HG03103 (cell line): ENCODE measurements at regions not wholly inside any gene's neighbourhood (a gene's known extent, or its start where the extent isn't known, plus 50 kb on each side); places are given as distances from the start of the nearest gene placed in this dataset.
"Not testable (repeated sequence)": the region's sequence is repeated elsewhere in the genome, so short reads cannot be mapped to it uniquely, and the experiment has no call there.

Experiments used
- ATAC-seq: cut with Tn5 transposase; IDR thresholded peaks from one replicate; pipeline ENCODE4 v1.9.1; 2021; ENCODE audit warnings: low read depth; ENCODE audit not compliant: unreplicated experiment

DNA sequence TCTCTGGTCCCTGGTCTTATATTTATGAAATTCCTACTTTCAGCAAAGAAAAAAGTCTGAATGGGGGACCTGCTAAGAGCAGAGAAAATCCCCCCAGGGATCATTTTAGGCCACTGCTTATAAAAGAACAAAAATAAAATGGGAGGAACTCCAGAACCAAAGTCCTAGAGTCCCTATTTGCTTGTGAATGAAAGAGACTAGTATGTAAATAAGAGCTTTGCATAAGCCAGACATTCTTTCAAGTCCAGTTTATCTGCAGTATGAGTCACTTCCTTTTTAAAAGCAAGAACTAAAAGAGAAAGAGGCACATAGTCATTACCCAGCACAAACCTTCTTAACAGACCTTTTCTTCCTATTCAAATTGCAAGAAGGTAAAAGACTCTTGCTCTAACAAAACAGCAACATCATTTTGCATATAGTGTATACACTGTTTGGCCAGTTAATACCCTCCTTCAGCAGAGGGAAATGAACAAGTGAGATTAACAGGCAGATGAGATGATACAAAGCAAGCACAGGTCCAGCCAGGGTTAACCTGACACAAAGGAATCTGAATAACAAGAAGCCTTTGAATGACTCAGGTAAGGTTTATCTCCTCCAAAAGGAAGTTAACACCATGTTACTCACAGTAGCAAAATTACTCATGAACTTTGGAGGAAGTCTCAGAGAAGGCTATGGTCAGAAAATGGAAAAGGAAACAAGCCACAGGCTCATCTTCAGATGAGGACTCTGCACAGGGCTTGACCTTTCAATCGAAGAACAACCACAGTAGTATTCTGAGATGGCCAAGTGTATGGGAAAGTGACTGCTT lies 87.3 kb downstream of the PHLDA1 start:
- peak; percentile 93 for ATAC-seq

DNA sequence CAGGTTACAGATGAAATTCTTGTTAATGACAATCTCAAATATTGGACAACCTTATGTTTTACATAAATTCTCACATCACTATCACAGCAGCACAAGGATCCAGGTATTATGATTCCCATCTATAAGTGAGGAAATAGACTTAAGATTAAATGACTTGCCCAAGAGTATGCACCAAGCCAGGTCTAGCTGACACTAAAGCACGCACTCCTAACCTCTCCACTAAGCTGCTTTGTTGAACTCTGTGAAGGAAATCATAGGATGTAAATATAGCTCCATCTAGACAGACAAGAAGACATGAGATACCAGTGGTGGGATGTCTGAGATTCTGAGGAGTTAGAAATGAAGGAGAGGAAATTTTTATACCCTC lies 87.9 kb downstream of the PHLDA1 start:
- ATAC-seq = no peak

DNA sequence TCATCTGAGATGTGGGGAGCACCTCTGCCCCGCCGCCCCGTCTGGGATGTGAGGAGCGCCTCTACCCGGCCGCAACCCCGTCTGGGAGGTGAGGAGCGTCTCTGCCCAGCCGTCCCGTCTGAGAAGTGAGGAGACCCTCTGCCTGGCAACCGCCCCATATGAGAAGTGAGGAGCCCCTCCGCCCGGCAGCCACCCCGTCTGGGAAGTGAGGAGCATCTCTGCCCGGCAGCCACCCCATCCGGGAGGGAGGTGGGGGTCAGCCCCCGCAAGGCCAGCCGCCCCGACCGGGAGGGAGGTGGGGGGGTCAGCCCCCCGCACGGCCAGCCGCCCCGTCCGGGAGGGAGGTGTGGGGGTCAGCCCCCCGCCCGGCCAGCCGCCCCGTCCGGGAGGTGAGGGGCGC lies 89.9 kb downstream of the PHLDA1 start:
- not testable (repeated sequence) for ATAC-seq

- ATAC-seq = no peak
Observed at GRCh38 chr12:75939016-75939642, 92.4 kb downstream of the PHLDA1 start.

DNA sequence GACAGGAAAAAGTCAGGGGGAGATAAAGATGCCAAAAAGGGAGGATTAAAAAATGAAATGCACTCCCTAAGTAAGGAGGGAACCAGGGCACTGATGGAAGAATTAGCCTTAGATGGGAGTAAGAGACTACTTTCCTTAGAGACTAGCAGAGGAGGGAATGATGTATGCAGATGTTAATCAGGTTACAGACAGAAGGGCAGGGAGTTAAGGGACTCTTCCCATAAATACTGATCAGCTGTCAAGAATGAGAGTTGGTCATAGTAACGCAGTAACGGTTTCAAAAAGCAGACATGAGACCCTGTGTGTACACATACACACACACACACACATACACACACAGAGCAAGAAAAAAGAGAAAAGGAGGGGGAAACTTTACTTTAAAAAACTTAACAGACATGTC lies 93.4 kb downstream of the PHLDA1 start:
- no peak for ATAC-seq

- no peak for ATAC-seq
Observed at GRCh38 chr12:75937486-75937885, 94.1 kb downstream of the PHLDA1 start.

DNA sequence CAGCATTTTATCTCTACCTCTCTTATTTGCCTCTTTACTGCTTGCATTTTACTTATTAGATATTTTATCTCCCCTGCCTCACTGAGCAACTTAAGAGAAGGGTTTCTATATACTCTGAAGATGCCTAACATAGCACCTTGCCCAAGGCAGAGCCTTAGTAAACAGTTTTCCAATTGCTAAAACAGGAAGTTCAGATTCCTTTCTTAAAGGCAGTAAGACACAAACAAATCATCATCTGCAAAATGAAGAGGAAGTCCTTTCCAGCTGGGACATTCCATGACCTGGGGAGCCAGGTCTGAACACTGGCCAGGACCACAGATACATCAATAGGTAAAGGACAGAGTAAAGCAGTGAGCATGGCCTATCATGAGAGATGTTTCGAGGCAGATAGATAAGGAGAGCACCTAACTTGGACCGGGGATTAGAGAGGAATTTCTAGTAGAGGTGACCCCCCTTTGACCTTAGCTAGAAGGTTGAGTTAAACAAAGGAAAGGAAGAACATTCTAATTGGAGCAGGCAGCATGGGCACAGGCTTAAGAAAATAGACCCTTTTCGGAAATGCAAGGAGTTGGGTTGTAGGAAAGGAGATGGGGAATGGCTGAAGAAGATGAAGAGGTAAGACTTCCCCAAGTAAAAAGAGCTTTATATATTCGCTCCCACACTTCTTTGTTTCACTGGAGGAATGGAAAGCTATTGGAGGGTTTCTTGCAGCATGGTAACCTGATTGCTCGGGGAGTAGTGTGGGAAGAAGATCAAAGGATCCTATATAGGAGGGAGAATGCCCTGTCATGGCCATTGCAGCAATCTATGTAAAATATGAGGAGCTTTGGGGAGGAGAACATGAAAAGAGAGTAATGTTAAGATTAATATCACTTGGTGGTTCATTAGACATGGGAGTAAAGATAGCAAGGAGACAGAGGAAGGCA lies 94.8 kb downstream of the PHLDA1 start:
- ATAC-seq = no peak

GRCh38 chr12:75935539-75936242 lies 95.9 kb downstream of the PHLDA1 start:
- ATAC-seq = no peak

DNA sequence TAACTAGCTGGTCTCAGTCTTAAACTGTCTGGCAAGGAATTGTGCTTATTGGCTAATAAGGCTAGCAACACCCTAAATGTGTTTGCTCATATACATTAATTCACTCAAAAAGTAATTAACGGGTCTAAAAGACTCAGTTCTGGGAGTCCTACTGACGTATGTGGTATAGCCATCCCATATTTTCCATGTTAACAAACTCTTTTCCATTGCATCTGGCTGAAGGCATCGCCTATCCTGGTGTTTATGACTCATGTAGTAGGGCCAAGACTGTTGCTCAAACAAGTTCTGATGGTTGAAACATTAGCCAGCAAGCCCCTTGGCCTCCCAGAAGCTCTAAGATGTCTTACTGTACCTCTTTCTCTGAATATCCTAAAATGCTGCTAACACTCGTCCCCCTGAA lies 98.5 kb downstream of the PHLDA1 start:
- ATAC-seq = no peak

DNA sequence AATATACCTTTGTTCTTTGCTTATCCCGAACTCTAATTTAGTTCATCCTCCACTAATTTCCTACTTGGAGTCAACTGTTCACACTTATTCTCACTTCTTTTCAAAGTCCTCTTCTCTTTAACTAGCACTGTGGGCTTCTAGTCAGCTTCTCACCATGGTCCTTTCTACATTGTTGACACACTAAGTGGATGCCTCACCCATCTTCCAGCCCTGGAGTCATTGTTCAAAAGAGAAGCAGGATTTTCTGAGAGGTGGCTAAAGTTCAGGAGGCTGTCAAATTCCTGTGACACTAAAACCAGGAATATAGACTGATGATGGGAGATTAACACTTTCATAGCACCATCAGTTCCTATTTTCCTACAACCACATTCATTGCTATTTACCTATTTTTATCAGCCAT lies 99.3 kb downstream of the PHLDA1 start:
- no peak for ATAC-seq

DNA sequence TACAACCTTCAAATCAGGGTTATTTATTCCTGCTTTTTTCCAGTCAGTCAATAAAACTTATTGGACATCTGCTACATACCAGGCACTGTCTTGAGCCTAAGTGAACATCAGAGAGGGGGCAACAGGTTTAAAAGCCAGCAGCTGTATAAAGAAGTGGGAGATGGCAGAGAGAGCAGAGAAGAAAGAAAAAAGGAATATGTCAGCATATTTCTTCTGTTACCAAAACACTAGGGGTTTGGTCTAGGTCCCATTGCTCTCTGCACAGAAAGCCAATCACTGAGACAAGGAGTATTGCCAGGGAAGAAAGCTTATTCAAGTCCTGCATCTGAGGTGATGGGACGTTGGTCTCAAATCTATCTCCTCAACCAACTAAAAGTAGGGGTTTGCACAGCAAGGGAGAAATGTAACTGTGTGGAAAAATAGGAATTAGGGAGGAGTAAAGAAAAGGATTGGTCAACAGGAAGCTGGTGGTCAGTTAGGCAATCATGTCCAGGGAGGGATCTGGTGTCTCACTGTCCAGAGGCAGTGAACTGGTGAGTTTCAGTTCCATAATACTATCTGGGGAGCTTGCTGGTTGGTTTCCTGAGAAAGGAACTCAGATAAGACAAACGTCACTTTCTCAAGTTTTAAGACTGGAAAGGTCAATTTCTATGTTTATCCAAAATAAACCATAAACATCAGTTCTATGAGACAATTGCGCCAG lies 107.5 kb downstream of the PHLDA1 start:
- ATAC-seq = no peak

GRCh38 chr12:75922944-75923642 lies 108.5 kb downstream of the PHLDA1 start:
- no peak for ATAC-seq

GRCh38 chr12:75921622-75922289 lies 109.8 kb downstream of the PHLDA1 start:
- ATAC-seq = no peak

DNA sequence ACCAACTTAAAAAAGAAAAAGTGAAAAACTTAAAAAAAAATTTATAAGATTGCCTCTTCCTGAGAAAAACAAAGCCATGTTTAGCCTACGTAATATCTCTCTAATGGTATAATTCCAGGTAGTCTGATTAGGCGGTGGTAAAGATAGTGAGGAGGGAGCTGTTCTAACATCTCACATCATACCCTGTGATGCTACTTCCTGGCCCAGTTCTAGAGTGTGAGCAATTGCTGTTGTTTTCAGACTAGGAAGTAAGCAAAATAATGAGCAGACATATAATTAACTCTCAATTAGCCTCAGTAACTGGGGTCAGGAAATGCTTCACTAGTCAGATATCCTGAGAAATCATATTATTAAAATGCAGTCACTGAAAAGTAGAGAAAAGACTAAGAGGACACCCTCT lies 113.9 kb downstream of the PHLDA1 start:
- ATAC-seq = no peak

DNA sequence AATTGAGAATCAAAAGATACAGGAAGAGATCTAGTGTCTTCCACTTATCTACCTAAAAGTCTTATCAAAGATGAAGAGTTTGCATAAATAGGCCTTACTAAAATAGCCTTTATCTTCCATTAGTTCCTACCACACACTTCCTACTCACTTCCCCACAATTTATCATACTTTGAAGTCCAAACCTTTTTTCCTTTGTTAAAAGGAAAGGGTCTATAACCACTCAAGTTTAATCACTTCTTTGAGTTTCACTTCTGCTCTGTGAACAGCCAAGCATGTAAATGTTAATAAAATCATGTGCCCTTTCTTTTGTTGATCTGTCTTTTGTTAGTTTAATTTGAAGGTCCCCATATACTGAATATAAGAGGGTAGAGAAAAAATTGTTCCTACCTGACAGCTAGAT lies 114.5 kb downstream of the PHLDA1 start:
- peak; percentile 60 for ATAC-seq

- ATAC-seq = no peak
Observed at GRCh38 chr12:75913502-75914351, 117.8 kb downstream of the PHLDA1 start.

GRCh38 chr12:75909714-75910656 lies 121.6 kb downstream of the PHLDA1 start:
- ATAC-seq = no peak
